CD14-positive monocyte (primary cell): ENCODE measurements at regions not wholly inside any gene's neighbourhood (a gene's known extent, or its start where the extent isn't known, plus 50 kb on each side); places are given as distances from the start of the nearest gene placed in this dataset.

Experiments used
- DNase-seq, 3 donors: peaks; one replicate each; pipeline ENCODE4 v3.0.0-alpha.2; 2011 to 2022
- H2AFZ ChIP-seq: 2 replicates; pipeline ENCODE4 v1.6.0; 2012; ENCODE audit warnings: mild to moderate bottlenecking, low read depth, low read length, inconsistent platforms; ENCODE audit not compliant: insufficient read depth, poor library complexity, severe bottlenecking
- H3K27ac ChIP-seq, 2 donors: 1 replicate in 1 of 2; 2 replicates in 1 of 2; pipeline ENCODE4 v1.5.1; 2012 to 2013; ENCODE audit warnings: low read length in 2 of 2, control low read depth in 1 of 2, inconsistent platforms in 1 of 2, low read depth in 1 of 2, mild to moderate bottlenecking in 1 of 2
- H3K27me3 ChIP-seq, 2 donors: one replicate each; pipeline versions ENCODE4 v1.6.0 to v1.6.1; 2011 to 2013; ENCODE audit warnings: low read length in 2 of 2; ENCODE audit not compliant: control insufficient read depth in 2 of 2, insufficient read depth in 2 of 2
- H3K36me3 ChIP-seq, 2 donors: replicated peaks in 1 of 2; 1 replicate in 1 of 2; 2 replicates in 1 of 2; pipeline versions ENCODE4 v1.5.1 to v1.6.1; 2012 to 2013; ENCODE audit warnings: low read length in 2 of 2, control low read depth in 1 of 2, inconsistent platforms in 1 of 2, mild to moderate bottlenecking in 1 of 2; ENCODE audit not compliant: insufficient read depth in 2 of 2, control insufficient read depth in 1 of 2
- H3K4me1 ChIP-seq, 2 donors: 1 replicate in 1 of 2; 2 replicates in 1 of 2; pipeline versions ENCODE4 v1.5.1 to v1.6.1; 2012 to 2013; ENCODE audit warnings: low read length in 2 of 2, control low read depth in 1 of 2, inconsistent platforms in 1 of 2, mild to moderate bottlenecking in 1 of 2, moderate library complexity in 1 of 2; ENCODE audit not compliant: insufficient read depth in 2 of 2, control insufficient read depth in 1 of 2
- H3K4me2 ChIP-seq: replicated peaks from 2 replicates; pipeline ENCODE3; 2012; ENCODE audit warnings: low read length, moderate library complexity, mild to moderate bottlenecking; ENCODE audit not compliant: poor library complexity, severe bottlenecking; ENCODE audit errors: extremely low read depth
- H3K4me3 ChIP-seq, 3 experiments: fragments of 200-600 bp in 1 of 3; sonication (generic) in 1 of 3; replicated peaks in 1 of 3; 1 replicate in 2 of 3; 2 replicates in 1 of 3; pipeline ENCODE4 v1.5.1; 2011 to 2013; ENCODE audit warnings: low read length in 3 of 3, mild to moderate bottlenecking in 3 of 3, control low read depth in 2 of 3, low read depth in 2 of 3, inconsistent platforms in 1 of 3, moderate library complexity in 1 of 3
- H3K79me2 ChIP-seq: 2 replicates; pipeline ENCODE4 v1.6.0; 2012; ENCODE audit warnings: mild to moderate bottlenecking, control low read depth, inconsistent platforms, low read length, moderate library complexity; ENCODE audit not compliant: insufficient read depth
- H3K9ac ChIP-seq: 2 replicates; pipeline ENCODE4 v1.6.0; 2017; ENCODE audit warnings: low read length, mild to moderate bottlenecking; ENCODE audit not compliant: insufficient read depth, poor library complexity, severe bottlenecking
- H3K9me3 ChIP-seq, 2 donors: replicated peaks in 1 of 2; 1 replicate in 1 of 2; 2 replicates in 1 of 2; pipeline versions ENCODE4 v1.5.1 to v1.6.1; 2012 to 2013; ENCODE audit warnings: low read length in 2 of 2, control low read depth in 1 of 2; ENCODE audit not compliant: control insufficient read depth in 1 of 2, insufficient read depth in 1 of 2
- H4K20me1 ChIP-seq: 2 replicates; pipeline ENCODE4 v1.6.0; 2012; ENCODE audit warnings: mild to moderate bottlenecking, low read length, control low read depth, moderate library complexity; ENCODE audit not compliant: insufficient read depth
- H3K27ac Mint-ChIP-seq, 7 donors: one replicate each; pipeline ENCODE4 v1.8.0; 2020; ENCODE audit warnings: mild to moderate bottlenecking in 7 of 7, mixed read lengths in 7 of 7, moderate library complexity in 6 of 7, inconsistent platforms in 2 of 7
- H3K27me3 Mint-ChIP-seq, 3 donors: one replicate each; pipeline ENCODE4 v1.8.0; 2021 to 2022; ENCODE audit warnings: low read depth in 3 of 3, mild to moderate bottlenecking in 3 of 3, mixed read lengths in 3 of 3, moderate library complexity in 3 of 3, inconsistent platforms in 1 of 3
- H3K36me3 Mint-ChIP-seq, 2 donors: one replicate each; pipeline ENCODE4 v1.8.0; 2020; ENCODE audit warnings: mixed read lengths in 2 of 2, inconsistent platforms in 1 of 2, mild to moderate bottlenecking in 1 of 2
- H3K4me1 Mint-ChIP-seq: one replicate; pipeline ENCODE4 v1.8.0; 2020; ENCODE audit warnings: mild to moderate bottlenecking, mixed read lengths
- H3K4me3 Mint-ChIP-seq, 2 donors: one replicate each; pipeline ENCODE4 v1.8.0; 2020; ENCODE audit warnings: mild to moderate bottlenecking in 2 of 2, mixed read lengths in 2 of 2, moderate library complexity in 1 of 2
- H3K9me3 Mint-ChIP-seq, 7 donors: one replicate each; pipeline ENCODE4 v1.8.0; 2020 to 2022; ENCODE audit warnings: mixed read lengths in 7 of 7, mild to moderate bottlenecking in 6 of 7, moderate library complexity in 6 of 7, inconsistent platforms in 2 of 7
- CTCF ChIP-seq: fragments of 200-600 bp; IDR thresholded peaks from one replicate; pipeline ENCODE4 v1.8.0; 2022; ENCODE audit warnings: antibody characterized with exemption, mild to moderate bottlenecking
- WGBS: methylation state at CpG from one replicate; pipeline ENCODE4 v1.1.5; 2013; ENCODE audit warnings: missing lambda C conversion rate; ENCODE audit not compliant: insufficient coverage; 5-methylcytosine and 5-hydroxymethylcytosine counted together
- intact Hi-C, 2 donors: fragments of 100-400 bp; cut with micrococcal nuclease; formaldehyde crosslinking; loops; one replicate each; pipeline versions ENCODE4 v1.15.0 to v1.15.1; 2023

- 79% methylated on average over 2 of the region's 3 CpGs for WGBS
- no peak overlapping the region for H3K27ac ChIP-seq
- H3K9ac ChIP-seq: no peak overlapping the region
- TF ChIP-seq CTCF: no peak
- no peaks in the 10 kb centered on the region for H3K4me1 ChIP-seq
- no peaks in the 10 kb centered on the region for H3K27me3 ChIP-seq
- H3K4me2 ChIP-seq: no peak overlapping the region
- H3K36me3 ChIP-seq: no peaks in the 10 kb centered on the region
- peaks cover 0 to 6% (median 3%) of the 10 kb centered on the region in 7 donors for H3K9me3 Mint-ChIP-seq
- H3K4me3 ChIP-seq: no peak overlapping the region
- H3K27ac Mint-ChIP-seq: no peak overlapping the region
- no peak for DNase-seq
- H3K4me1 Mint-ChIP-seq: no peaks in the 10 kb centered on the region
- H3K79me2 ChIP-seq: no peaks in the 10 kb centered on the region
- H3K36me3 Mint-ChIP-seq: no peaks in the 10 kb centered on the region
- H3K27me3 Mint-ChIP-seq: peaks cover 0 to 2% (median 0%) of the 10 kb centered on the region in 3 donors
- no peak overlapping the region for H3K4me3 Mint-ChIP-seq
- intact Hi-C loops: no loop called here
- no peaks in the 10 kb centered on the region for H4K20me1 ChIP-seq
- no peak overlapping the region for H2AFZ ChIP-seq
- no peaks in the 10 kb centered on the region for H3K9me3 ChIP-seq
Measured at GRCh38 chr5:14060218-14060617, 82.9 kb upstream of the TRIO start.

DNA sequence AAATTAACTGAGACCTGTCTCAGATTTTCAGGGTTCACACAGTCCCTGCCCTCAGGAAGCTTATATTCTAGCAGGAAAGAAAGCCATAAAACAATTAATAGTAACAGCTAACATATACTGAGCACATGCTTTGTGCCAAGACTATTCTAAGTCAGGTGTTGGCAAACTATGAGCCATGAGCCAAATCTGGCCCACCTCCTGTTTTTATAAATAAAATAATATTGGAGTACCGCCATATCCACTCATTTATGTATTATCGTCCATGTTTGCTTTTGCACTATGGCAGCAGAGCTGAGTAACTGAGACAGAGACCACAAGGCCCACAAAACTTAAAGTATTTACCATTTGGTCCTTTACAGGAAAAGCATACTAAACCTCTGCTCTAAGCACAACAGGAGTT is 83.3 kb upstream of the TRIO start:
- H3K36me3 ChIP-seq: no peaks in the 10 kb centered on the region
- Mint-ChIP-seq H3K9me3 (peaks cover 0 to 6% (median 3%) of the 10 kb centered on the region in 7 donors), H3K4me3 (no peak overlapping the region), H3K27me3 (peaks cover 0 to 4% (median 0%) of the 10 kb centered on the region in 3 donors), H3K4me1 (no peaks in the 10 kb centered on the region), H3K36me3 (no peaks in the 10 kb centered on the region), H3K27ac (no peak overlapping the region)
- no peak overlapping the region for H3K27ac ChIP-seq
- H3K9me3 ChIP-seq: no peaks in the 10 kb centered on the region
- no peak for TF ChIP-seq CTCF
- H3K9ac ChIP-seq: no peak overlapping the region
- H3K27me3 ChIP-seq: no peaks in the 10 kb centered on the region
- intact Hi-C loops: no loop called here
- WGBS: 100% methylated on average over 2 of the region's 2 CpGs
- DNase-seq: no peak
- no peak overlapping the region for H3K4me3 ChIP-seq
- H3K4me2 ChIP-seq: no peak overlapping the region
- H4K20me1 ChIP-seq: no peaks in the 10 kb centered on the region
- no peak overlapping the region for H2AFZ ChIP-seq
- H3K79me2 ChIP-seq: no peaks in the 10 kb centered on the region
- no peaks in the 10 kb centered on the region for H3K4me1 ChIP-seq
